ENCODE measurements at regions not wholly inside any gene's neighbourhood (a gene's known extent, or its start where the extent isn't known, plus 50 kb on each side); places are given as distances from the start of the nearest gene placed in this dataset.

GRCh38 chr4:136737066-136737465 lies 795.2 kb downstream of the PCDH18 start:
- TF ChIP-seq CTCF (IDR thresholded peaks at IDR 0.05) = no peak
- TF ChIP-seq REST (IDR thresholded peaks at IDR 0.05; ENCODE audit: insufficient read depth in 1 of 2, low read depth in 2 of 2, low read length in 1 of 2) = no peak

Measured in Panc1 (cell line).